ENCODE measurements at regions not wholly inside any gene's neighbourhood (a gene's known extent, or its start where the extent isn't known, plus 50 kb on each side); places are given as distances from the start of the nearest gene placed in this dataset.

DNA sequence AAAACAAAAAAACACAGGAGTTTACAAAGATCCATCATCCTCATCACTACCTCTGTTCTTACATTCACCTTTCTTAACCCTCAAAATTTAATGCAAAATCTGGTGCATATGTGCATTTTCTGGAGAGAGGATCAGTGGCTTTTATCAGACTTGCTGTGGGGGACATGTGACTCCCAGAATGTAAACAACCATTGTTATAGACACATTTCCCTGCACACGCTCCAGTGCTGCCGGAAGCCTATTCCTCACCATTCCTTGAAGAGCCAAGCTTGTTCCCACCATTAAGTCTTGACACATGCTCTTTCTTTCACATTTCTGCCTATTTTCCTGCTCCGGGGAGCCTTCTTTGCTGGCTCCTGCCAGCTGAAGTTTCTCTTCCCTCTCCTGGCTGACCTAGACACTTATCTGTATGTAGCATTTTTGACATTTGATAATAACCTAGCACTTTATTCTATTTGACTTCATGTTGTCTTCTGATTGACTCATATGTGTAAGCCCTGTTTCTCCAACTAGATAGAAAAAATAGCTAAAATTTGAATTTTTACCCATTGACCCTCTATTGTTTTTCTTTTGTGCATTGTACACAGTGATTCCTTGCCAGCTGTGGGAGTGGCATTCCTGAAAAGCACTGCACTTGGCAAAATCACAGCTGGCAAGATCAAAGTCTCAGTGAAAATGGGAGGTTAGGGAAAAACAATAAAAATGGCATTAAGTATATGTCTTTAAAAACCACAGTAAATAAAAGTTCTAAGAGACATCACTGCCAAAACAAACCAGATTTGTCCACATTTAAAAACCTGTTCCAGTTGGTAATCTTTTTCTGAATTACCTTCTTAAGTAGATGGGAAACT, 76.8 kb upstream of the CIBAR2 start:
- DNase-seq = no peak

DNA sequence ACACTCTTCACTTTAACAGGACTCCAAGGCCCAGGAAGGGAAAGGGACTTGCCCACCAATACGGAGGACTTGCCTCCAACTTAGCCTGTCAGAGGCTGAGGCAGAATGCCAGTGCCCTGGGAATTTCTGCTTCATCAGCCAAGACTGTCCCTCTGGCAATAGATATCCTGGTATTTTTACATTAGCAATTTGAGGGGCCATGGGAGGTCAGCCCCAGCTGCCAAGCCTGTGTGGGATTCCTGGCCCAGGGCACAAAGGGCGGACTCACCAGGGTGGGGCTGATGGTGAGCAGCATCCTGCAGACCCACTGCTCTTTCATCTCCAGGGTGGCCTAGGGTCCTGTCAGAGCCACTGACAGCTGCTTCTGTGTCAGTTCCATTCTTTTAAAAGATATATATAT, 78.3 kb upstream of the CIBAR2 start:
- no peak for DNase-seq

DNA sequence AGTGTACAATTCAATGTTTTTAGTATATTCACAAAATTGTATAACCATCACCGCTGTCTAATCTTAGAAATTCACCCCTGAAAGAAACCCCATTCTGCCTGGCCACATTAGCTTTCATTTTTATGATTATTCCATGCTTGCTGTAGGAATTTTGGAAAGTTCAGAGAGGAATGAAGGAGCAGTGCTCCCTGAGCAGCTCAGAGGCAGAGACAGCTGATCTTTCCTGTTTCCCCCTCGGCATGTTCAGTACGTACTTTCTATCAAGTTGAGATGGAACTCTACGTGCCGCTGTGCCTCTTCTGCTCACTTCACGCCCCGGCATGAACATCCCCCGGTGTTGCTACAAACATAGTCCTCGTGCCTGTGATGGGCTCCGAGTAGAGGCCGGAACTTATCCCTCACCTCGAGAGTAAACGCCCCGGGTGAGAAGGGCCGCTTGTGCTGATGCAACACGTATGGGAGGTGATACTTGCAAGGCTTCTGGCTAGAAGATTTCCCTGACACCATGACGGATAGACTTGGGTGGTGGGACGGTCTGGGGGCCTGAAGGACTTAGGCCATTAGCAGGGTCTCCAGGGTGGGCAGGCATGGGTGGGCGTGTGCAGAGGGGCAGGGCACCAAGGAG, 79.2 kb upstream of the CIBAR2 start:
- DNase-seq = no peak

DNA sequence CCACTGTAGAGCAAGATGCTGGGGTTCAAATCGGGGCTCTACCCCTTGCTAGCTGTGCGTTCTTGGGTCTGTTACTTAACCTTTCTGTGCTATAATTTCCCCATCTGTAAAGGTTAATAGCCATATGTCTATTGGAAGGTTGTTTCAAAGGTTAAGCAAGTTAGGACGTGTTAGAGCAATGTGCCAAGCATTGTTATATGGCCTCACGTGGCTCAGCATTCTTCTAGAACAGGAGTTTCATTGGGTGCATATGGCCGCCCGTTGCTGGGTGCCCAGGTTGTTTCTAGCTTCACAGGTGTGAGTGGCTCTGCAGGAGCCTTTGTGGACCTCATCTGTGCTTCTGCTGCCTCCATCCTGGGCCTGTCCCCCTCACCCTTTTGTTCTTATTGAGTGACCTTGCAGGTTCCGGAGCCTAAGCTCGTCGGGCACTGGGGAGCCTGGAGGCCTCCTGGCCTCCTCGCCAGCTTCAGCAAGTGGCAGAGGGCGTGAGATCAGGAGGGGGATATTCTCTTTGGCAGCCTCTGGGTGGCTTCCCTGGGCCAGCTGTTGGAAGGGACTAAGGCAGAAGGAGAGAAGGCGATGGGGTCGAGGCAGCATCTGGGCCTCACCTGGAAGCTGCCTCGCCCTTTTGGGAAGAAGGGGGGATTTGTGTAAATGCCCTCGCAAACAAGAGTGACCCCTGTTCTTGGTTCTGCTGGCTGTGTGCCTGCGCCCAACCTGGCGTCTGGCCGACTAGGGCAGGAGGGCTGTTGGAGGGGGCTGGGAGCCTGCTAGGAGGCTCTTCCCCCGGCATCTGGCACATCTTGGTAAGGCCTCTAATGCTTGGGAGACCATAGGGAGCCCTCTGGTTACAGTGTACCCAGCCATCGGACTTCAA, 80.2 kb upstream of the CIBAR2 start:
- DNase-seq = no peak

DNA sequence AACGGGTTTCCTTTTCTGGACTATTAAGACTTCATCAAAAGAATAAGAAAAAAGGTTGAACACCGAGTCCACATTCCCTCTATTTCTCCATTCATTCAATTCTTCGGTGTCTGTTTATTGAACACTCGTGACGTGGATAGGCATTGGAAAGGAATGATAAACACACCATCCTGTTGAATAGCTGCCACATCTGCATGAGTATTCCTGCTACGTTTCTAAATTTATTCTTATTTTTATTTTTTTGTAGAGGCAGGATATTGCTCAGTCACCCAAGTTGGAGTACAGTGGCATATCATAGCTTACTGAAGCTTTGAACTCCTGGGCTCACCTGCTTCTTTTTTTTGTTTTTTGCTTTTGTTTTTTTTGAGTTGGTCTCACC, 80.8 kb upstream of the CIBAR2 start:
- no peak for DNase-seq

DNA sequence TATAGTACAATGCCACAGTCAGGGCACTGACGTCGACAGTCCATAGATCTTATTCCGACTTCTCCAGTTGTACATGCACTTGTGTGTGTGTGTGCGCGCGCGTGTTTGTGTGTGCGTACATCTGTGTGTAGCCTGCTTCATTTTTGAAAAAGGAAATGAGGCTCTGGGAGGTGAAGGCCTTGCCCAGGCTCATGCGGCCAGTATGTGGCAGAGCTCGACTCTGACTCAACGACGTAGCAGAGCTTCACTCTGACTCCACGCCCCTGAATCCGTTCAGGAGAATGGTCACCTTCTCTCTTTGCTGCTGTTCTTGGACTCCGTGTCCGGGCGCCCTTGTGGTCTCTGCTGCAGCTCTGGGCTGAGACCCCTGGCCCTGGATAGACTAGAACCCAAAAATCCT, 81.6 kb upstream of the CIBAR2 start:
- DNase-seq = no peak

DNA sequence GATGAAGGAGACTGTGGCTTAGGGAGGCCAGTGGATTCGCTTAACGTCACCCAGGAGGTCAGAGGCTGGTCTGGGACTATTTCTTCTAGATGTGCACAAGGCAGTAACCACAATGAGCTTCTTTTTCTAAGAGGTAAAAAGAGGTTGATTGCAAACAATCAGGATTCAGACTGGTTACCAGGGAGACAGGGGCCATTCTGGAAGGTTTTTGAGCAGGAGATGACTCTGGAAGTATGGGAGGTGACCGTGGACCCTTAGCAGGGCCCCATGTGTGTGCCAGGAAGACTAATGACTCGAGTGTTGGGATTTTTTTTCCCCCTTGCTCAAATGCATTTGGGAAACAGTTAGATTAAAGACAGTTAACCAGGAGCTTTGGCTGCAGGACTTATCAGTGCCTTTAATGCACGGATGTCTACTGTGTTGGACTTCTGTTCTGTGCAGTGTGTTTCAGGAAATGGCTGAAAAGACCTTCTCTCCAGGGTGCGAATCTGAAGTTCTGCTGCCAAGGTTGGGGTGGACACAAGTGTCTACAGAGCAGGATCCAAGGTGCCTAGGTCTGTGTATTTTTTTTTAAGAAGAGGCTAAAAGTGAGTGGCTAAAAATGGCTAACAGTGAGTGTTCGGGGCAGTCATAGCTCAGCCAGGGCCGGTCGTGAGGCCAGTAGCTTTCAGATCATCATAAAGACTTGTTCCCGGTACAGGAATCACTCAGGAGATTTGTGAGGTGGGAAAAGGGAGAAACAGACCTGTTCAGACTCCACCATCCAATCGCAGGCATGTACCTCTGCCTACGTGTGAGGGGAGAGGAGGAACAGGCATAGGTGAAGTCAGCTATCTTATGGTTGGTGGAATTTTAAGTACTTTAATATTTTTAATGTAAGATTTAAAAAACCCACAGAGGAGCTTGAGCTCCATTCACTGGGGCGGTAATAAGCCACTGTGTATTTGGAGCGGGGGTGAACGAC, 82.3 kb upstream of the CIBAR2 start:
- no peak for DNase-seq

DNA sequence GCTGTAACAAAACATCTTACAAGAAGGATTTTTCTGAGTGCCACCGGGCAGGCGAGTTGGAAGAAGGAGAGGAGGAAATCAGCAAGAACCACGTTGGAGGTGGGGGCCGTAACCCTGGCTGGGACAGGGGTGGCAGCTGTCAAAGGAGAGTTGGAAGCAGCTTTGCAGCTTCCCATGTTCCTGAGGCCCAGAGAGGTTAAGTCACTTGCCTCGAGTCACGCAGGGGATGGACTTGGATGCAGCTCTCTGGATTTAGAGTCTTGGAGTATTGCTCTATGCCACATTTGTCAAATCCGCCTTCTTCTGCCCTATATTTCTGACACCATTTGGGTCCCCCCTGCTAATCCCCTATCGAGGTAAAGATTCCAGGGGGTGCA, 83.0 kb upstream of the CIBAR2 start:
- DNase-seq = no peak

DNA sequence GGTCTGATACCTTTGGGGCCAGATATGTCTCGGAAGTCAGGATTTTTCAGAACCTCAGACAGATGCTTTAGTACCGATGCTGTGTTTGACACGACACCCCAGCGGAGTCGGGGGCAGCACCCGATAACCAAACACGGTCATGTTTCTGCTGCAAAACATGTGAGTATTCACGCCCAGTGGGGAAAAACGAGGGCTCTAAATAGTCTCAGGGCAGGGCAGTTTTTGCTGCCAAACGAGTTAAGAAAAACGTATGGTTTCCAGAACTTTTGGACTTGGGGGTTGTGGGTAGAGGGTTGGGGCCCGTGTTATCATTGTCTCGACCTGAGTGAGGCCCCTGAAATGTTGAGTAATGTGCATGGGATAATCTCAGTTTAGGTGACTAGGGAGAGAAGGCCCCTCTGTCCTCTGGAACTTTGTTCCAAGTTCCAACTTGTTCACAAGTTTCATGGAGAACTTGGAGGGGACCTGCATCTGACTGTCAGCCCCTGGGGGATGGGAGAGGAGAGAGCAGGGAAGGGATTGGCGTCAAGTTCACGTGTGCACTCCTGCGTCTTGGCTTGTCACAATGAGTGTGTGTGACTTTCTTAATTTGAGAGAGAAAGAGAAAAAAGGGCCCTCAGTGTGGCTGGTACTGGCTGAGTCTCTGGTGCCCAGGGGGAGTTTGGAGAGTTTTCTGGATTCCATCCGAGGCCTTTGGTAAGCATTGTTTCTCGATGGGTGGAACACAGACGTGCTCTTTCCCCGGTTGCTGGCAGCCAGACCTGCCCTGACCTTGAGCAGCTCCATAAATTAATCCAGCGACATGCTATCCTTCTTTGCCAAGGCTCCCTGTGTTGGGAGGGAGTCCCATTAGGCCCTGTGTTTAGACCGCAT, 83.9 kb upstream of the CIBAR2 start:
- no peak for DNase-seq

DNA sequence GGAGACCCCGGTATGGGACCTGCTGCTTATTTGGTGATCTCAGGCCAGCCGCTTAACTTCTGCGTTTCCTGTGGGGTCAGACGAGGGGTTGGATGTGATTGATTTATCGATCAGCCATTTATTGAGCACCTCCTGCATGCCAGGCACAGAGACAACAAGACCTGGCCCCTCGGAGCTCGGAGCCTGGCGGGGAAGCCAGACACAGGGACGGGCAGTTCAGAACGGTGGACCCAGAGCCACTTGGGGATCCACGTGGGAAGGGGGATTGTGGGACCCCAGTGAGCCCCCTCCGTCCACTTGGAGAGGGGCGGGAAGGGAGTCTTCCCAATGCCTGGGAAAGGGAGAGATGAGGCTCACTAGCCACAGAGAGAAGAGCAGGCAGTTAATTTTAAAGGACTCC, 84.7 kb upstream of the CIBAR2 start:
- no peak for DNase-seq

DNA sequence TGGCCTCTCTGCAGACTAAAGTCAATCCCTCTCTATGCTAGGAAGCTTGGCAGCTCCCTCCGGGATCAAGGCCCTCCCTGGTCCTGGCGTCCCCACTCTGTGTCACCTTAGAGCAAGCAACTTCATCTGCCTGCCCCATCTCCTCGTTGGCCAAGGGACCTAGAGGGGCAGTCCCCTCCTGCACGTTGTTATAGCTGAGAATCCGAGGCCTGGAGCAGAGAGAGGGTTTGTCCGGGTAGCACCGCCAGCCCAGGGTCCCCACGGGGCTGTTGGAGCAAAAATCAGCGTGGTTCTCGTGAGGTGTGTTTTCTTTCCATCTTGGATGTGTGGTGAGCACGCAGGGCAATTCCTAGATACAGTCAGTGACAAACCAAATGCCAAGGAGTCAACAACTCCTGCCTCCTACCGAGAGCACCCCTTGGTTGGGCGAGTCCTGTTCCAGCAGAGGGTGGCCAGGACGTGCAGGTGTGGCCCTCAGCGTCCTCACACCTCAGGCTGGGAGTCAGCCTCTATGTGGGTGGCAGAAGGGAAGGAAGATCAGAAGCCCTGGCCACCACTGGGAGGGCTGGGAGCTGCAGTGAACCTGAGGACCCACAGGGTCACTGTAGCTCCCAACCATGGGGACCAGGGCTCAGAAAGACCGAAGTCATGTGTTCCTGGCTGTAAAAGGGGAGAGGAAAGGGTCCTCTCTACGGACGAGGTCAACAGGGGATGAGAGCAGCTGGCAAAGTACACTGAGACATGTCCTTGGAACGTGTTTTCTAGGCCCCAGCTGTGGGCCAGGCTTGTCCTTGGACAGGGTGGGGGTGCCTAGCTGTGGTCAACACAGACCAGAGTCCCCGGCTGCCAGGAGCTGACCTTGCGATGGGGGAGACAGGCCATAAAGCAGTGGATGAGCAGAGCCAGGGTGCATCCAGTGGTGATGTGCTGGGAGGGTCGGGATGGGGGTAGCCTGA, 85.6 kb upstream of the CIBAR2 start:
- DNase-seq = no peak

DNA sequence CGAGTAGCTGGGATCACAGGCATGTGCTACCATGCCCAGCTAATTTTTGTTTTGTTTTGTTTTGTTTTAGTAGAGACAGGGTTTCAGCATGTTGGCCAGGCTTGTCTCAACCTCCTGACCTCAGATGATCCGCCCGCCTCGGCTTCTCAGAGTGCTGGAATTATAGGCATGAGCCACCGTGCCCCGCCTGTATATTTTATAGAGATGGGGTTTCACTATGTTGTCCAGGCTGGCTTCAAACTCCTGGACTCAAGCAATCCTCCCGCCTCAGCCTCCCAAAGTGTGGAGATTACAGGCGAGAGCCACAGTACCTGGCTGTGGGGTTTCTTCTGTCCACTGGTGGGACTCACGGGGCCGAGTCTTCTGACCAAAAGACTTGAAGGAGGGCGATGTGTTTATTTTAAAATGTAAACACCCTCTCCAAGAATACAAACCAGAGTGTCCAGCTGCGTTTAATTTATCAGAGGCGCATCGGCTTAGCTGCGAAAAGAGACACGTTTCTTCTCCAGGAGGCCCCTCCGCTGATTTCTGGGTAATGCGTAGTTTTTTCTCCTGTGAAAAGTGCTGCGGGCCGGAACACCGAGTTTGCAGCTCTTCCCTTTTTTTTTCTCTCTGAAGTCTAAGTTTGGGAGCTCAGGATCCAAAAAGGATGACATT, 86.9 kb upstream of the CIBAR2 start:
- DNase-seq = no peak

DNA sequence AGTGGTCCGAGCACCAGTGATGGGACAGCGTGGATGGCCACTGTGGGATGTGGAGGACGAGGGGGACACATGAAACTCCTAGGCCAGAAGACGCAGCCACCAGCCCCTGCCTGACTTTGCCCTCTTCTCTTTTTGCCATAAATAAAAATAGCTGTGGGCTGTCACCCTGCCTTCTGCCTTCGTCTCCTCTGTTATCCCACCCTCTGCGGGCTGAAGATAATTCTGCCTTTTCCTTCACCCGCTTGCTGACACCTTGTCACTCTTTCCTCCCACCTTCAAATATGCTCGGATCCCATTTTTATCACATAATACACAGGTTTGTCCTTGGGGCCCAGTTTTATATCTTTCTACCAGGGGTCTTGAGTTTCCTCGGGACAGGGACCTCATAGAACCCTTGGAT, 87.6 kb upstream of the CIBAR2 start:
- DNase-seq = no peak

DNA sequence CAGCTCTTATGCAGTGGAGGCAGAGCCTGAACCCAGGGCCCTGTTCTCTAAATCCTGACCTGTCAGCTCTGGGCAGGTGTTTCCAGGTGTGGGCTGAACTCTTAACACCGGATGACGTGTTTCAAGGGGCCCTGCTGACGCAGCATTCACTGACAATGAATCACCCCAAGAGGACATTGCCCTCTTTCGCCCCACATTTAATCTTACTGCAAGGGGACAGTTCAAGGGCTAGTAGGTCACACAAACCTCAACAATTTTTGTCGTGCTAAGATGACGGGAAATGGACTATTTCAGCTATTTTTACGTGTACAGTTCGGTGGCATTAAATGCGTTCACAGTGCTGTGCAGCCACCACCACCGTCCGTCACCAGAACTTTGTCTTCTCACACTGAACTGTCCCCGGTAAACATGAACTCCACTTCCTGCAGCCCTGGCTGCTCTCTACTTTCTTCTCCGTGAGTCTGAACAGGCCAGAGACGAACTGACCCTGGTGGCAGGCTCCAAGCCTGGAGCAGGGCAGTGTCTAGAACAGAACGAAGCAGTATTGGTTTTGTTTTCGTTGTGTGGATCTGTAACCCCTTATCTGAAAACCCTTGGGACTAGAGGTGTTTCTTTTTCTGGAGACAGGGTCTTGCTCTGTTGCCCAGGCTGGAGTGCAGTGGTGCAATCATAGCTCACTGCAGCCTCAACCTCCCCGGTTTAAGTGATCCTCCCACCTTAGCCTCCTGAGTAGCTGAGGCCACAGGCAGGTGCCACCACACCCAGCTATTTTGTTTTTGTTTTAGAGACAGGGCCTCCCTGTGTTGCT, 88.4 kb upstream of the CIBAR2 start:
- DNase-seq = no peak

DNA sequence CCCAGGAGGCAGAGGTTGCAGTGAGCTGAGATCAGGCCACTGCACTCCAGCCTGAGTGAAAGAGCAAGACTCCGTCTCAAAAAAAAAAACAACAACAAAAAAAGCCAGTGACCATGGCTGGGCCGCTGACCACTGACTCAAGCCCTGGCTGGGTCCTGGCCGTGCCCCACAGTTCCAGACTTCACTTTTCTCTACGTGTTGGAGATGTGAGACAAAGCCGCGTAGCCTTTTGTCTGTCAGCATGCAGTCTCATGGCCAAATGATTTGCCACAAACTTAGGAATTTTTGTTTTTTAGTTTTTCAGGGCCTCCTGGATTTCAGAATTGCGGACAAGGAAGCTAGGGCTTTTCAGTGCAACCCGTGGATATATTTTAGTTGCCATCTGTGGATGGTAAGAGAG, 89.3 kb upstream of the CIBAR2 start:
- no peak for DNase-seq

DNA sequence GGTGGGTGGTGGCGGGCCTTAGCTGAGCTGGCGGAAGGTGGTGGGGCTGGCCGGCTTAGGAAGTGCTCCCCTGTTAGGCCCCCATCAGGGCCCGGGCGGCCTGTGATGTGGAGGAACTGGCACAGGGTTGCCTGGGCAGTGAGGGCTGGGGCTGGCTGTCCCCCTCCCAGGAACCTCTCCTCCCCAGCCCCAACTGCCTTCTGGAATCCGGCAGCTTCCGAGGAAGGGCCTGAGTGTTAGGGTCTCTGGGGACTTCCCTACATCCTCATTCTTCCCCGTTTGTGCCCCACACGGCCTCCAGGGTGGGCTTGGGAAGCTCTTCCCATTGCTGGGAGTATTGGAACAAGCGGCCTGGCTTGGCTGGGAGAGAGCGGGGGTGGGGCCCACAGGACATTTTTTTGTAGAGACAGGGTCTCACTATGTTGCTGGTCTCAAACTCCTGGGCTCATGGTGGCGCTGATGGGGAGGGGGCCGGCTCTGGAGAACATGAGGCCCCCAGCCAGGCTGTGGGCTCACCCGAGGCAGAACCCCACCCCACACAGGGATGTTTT, 89.9 kb upstream of the CIBAR2 start:
- DNase-seq = no peak

DNA sequence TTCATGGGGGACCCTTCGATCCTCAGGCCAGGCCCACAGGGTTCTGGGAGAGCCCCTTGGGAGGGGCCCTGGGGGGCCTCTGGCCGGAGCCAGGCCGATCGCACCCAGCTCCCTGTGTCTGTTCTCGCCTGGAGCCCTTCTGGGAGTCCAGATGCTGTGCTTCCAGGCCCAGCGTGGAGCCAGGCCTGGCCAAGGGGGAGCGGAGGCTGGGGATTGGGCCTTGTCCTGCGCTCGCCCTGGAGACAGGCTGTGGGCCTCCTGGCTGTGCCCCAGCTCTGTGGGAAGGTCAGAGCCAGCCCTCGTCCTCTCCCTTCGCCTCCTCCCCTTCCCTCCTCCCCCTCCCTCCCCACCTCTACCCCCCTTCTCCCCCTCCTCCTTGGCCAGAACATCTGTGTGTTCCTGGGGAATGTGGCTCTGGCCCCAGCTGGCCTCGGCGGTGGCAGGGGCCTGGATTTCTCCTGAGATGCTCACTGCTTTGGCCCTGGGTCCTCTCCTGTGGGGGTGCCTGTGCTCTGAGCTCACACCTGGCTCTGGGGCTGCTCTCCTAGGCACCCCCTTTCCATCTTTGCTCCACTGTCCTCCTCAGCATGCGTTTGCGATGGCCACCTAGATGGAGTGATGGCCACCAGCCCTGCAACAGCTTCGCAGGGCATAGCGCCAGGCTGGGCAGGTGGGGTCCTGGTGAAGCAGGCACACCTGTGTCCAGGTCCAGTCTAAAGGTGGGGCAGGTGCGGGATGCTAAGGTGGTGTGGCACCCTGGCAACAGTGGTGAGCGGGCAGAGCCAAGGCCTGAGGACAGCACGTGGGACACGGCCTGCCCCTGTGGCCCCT, 90.6 kb upstream of the CIBAR2 start:
- DNase-seq = no peak

DNA sequence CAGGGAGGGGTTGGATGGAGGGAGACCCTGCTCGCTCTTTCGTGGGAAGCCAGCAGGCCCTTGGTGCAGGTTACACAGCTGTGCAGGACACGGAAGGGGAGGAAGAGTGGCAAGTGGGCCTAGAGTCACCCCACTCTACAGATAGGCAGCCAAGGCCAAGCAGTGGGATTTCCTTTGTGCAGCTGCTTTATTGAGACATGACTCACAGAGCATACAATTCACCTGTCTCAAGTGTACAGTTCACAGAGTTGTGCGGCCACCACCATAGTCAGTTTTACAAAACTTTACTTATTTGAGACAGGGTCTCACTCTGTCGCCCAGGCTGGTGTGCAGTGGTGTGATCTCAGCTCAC, 91.2 kb upstream of the CIBAR2 start:
- DNase-seq = no peak

Measured in activated gamma-delta T cell (primary cell).